WTC11 (cell line): ENCODE measurements at regions not wholly inside any gene's neighbourhood (a gene's known extent, or its start where the extent isn't known, plus 50 kb on each side); places are given as distances from the start of the nearest gene placed in this dataset.

Experiments
- ATAC-seq: fragments of 200-7000 bp; cut with Tn5 transposase; 2 replicates; pipeline ENCODE4 v1.10.0; 2021; ENCODE audit warnings: mild to moderate bottlenecking, moderate library complexity
- CTCF ChIA-PET: fragments of 300-600 bp; sonication (Branson Sonifier 250); formaldehyde crosslinking; loops from one replicate; lab custom pipeline; 2021; ENCODE audit warnings: antibody characterized with exemption; lab: Charles Lee
- POLR2A ChIA-PET: fragments of 350-600 bp; sonication (Branson Sonifier 250); formaldehyde crosslinking; loops from one replicate; lab custom pipeline; 2021; ENCODE audit warnings: antibody characterized with exemption; lab: Charles Lee
- DNase-seq: peaks from one replicate; pipeline ENCODE4 v3.0.0; 2021; ENCODE audit warnings: low spot score
- H3K27ac Mint-ChIP-seq: 2 replicates; pipeline ENCODE4 v1.8.0; 2021; ENCODE audit warnings: mixed read lengths
- H3K27me3 Mint-ChIP-seq: 2 replicates; pipeline ENCODE4 v1.8.0; 2021; ENCODE audit warnings: low read depth, mild to moderate bottlenecking, moderate library complexity, mixed read lengths
- H3K36me3 Mint-ChIP-seq: 2 replicates; pipeline ENCODE4 v1.8.0; 2021; ENCODE audit warnings: mixed read lengths
- H3K4me1 Mint-ChIP-seq: 2 replicates; pipeline ENCODE4 v1.8.0; 2022; ENCODE audit warnings: mixed read lengths
- H3K4me3 Mint-ChIP-seq: 2 replicates; pipeline ENCODE4 v1.8.0; 2021; ENCODE audit warnings: mild to moderate bottlenecking, moderate library complexity, mixed read lengths
- H3K9me3 Mint-ChIP-seq: 2 replicates; pipeline ENCODE4 v1.8.0; 2021; ENCODE audit warnings: mixed read lengths
- AR ChIP-seq: fragments of 250-450 bp; sonication (Bioruptor Pico); IDR thresholded peaks from 2 replicates; pipeline ENCODE4 v1.9.0; 2021; ENCODE audit warnings: mild to moderate bottlenecking
- ATF3 ChIP-seq: sonication (generic); formaldehyde crosslinking; conservative IDR thresholded peaks from 2 replicates; pipeline ENCODE4 v1.8.1; 2022; ENCODE audit warnings: mild to moderate bottlenecking, missing genetic modification reagents
- ELF4 ChIP-seq: sonication (generic); formaldehyde crosslinking; IDR thresholded peaks from 2 replicates; pipeline ENCODE4 v1.8.1; 2022; ENCODE audit warnings: low read depth, mild to moderate bottlenecking, moderate library complexity, missing genetic modification reagents
- ETV6 ChIP-seq: sonication (generic); formaldehyde crosslinking; IDR thresholded peaks from 2 replicates; pipeline ENCODE4 v1.8.1; 2022; ENCODE audit warnings: mild to moderate bottlenecking, missing genetic modification reagents
- FOXK1 ChIP-seq: sonication (generic); formaldehyde crosslinking; IDR thresholded peaks from 2 replicates; pipeline ENCODE4 v1.8.0; 2022; ENCODE audit warnings: mild to moderate bottlenecking, moderate library complexity, missing genetic modification reagents
- HMGXB4 ChIP-seq: sonication (generic); formaldehyde crosslinking; IDR thresholded peaks from 2 replicates; pipeline ENCODE4 v1.8.1; 2023; ENCODE audit warnings: mild to moderate bottlenecking, moderate library complexity, missing genetic modification reagents
- IRF2 ChIP-seq: sonication (generic); formaldehyde crosslinking; IDR thresholded peaks from 2 replicates; pipeline ENCODE4 v1.8.0; 2022; ENCODE audit warnings: low read depth, missing genetic modification reagents, borderline replicate concordance
- NFE2L1 ChIP-seq: sonication (generic); formaldehyde crosslinking; IDR thresholded peaks from 2 replicates; pipeline ENCODE4 v1.8.1; 2023; ENCODE audit warnings: missing genetic modification reagents
- RELA ChIP-seq: sonication (generic); formaldehyde crosslinking; IDR thresholded peaks from 2 replicates; pipeline ENCODE4 v1.8.1; 2022; ENCODE audit warnings: missing genetic modification reagents, mild to moderate bottlenecking, borderline replicate concordance
- SMAD4 ChIP-seq: sonication (generic); formaldehyde crosslinking; IDR thresholded peaks from 2 replicates; pipeline ENCODE4 v1.8.0; 2022; ENCODE audit warnings: mild to moderate bottlenecking, missing genetic modification reagents
- ZBTB43 ChIP-seq: sonication (generic); formaldehyde crosslinking; IDR thresholded peaks from 2 replicates; pipeline ENCODE4 v1.8.1; 2023; ENCODE audit warnings: mild to moderate bottlenecking, missing genetic modification reagents
- ZNF396 ChIP-seq: fragments of 250-450 bp; sonication (Bioruptor Pico); IDR thresholded peaks from 2 replicates; pipeline ENCODE4 v1.8.0; 2021; ENCODE audit warnings: mild to moderate bottlenecking, moderate library complexity, borderline replicate concordance
- TF ChIP-seq, protein P1 (sequence below): fragments of 250-450 bp; sonication (Bioruptor Pico); conservative IDR thresholded peaks from 2 replicates; pipeline ENCODE4 v1.9.0; 2021; ENCODE audit warnings: mild to moderate bottlenecking
- TF ChIP-seq, protein P2 (sequence below): fragments of 200-600 bp; IDR thresholded peaks from 2 replicates; pipeline ENCODE4 v1.8.0; 2022; ENCODE audit warnings: antibody characterized with exemption
- TF ChIP-seq, protein P3 (sequence below): sonication (generic); formaldehyde crosslinking; IDR thresholded peaks from 2 replicates; pipeline ENCODE4 v1.8.1; 2022; ENCODE audit warnings: mild to moderate bottlenecking, moderate library complexity, missing genetic modification reagents
- TF ChIP-seq, protein P4 (sequence below): sonication (generic); formaldehyde crosslinking; IDR thresholded peaks from 2 replicates; pipeline ENCODE4 v1.8.1; 2023; ENCODE audit warnings: mild to moderate bottlenecking, missing genetic modification reagents, borderline replicate concordance
- TF ChIP-seq, protein P5 (sequence below): sonication (generic); formaldehyde crosslinking; IDR thresholded peaks from 2 replicates; pipeline ENCODE4 v1.8.0; 2022; ENCODE audit warnings: mild to moderate bottlenecking, missing genetic modification reagents

GRCh38 chr1:216827251-216827650, 104.0 kb upstream of the ESRRG start (continued):
- TF ChIP-seq SMAD4 (CRISPR knock-in tag) (no peak), NFE2L1 (CRISPR knock-in tag) (no peak), ATF3 (CRISPR knock-in tag) (no peak), ETV6 (CRISPR knock-in tag) (no peak), RELA (CRISPR knock-in tag) (no peak), HMGXB4 (CRISPR knock-in tag) (no peak)
- TF ChIP-seq, protein P1, sequence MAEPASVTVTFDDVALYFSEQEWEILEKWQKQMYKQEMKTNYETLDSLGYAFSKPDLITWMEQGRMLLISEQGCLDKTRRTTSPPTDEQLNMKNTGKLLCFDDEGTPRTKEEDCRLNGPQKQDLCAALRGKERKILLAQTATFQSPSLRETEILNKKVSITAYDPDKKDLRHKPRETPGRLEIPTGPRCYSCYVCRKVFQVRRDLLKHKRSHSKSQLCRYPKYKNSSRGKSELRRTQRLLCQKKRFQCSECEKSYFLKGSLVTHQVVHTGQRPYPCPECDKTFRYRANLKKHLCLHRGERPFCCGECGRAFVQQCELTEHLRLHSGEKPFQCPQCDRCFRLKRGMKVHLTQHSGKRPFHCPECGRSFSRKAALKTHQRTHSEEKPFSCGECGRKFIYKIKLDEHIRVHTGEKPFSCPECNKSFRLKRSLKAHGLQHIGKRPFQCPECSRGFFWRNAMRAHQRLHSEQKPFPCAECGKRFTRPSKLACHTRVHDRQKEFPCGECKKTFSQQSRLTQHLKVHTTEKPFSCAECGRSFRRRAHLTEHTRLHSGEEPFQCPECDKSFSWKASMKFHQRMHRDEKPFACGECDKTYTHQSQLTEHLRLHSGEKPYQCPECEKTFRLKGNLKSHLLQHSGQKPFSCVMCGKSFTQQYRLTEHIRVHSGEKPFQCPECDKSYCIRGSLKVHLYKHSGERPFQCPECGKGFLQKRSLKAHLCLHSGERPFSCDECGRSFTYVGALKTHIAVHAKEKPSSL (CRISPR knock-in tag), result no peak

- Mint-ChIP-seq H3K4me1 (peaks cover 51% of the 10 kb centered on the region), H3K27ac (no peak overlapping the region), H3K36me3 (no peaks in the 10 kb centered on the region), H3K9me3 (no peaks in the 10 kb centered on the region), H3K4me3 (no peak overlapping the region), H3K27me3 (peaks cover 5% of the 10 kb centered on the region)
- POLR2A ChIA-PET, result no interaction called here
- CTCF ChIA-PET, result no interaction called here
- ATAC-seq, result no peak
- DNase-seq, result no peak
- TF ChIP-seq NFE2L1 (CRISPR knock-in tag), result no peak
- TF ChIP-seq FOXK1 (CRISPR knock-in tag), result no peak
- TF ChIP-seq, protein P2, sequence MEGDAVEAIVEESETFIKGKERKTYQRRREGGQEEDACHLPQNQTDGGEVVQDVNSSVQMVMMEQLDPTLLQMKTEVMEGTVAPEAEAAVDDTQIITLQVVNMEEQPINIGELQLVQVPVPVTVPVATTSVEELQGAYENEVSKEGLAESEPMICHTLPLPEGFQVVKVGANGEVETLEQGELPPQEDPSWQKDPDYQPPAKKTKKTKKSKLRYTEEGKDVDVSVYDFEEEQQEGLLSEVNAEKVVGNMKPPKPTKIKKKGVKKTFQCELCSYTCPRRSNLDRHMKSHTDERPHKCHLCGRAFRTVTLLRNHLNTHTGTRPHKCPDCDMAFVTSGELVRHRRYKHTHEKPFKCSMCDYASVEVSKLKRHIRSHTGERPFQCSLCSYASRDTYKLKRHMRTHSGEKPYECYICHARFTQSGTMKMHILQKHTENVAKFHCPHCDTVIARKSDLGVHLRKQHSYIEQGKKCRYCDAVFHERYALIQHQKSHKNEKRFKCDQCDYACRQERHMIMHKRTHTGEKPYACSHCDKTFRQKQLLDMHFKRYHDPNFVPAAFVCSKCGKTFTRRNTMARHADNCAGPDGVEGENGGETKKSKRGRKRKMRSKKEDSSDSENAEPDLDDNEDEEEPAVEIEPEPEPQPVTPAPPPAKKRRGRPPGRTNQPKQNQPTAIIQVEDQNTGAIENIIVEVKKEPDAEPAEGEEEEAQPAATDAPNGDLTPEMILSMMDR, result no peak
- TF ChIP-seq ZBTB43 (CRISPR knock-in tag), result no peak
- TF ChIP-seq ETV6 (CRISPR knock-in tag), result no peak
- TF ChIP-seq, protein P3, sequence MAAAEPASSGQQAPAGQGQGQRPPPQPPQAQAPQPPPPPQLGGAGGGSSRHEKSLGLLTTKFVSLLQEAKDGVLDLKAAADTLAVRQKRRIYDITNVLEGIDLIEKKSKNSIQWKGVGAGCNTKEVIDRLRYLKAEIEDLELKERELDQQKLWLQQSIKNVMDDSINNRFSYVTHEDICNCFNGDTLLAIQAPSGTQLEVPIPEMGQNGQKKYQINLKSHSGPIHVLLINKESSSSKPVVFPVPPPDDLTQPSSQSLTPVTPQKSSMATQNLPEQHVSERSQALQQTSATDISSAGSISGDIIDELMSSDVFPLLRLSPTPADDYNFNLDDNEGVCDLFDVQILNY, result no peak
- no peak for TF ChIP-seq AR (CRISPR knock-in tag)
- TF ChIP-seq, protein P1 (CRISPR knock-in tag), result no peak
- no peak for TF ChIP-seq ZNF396 (CRISPR knock-in tag)
- no peak for TF ChIP-seq ELF4 (CRISPR knock-in tag)
- no peak for TF ChIP-seq IRF2 (CRISPR knock-in tag)
- TF ChIP-seq, protein P4, sequence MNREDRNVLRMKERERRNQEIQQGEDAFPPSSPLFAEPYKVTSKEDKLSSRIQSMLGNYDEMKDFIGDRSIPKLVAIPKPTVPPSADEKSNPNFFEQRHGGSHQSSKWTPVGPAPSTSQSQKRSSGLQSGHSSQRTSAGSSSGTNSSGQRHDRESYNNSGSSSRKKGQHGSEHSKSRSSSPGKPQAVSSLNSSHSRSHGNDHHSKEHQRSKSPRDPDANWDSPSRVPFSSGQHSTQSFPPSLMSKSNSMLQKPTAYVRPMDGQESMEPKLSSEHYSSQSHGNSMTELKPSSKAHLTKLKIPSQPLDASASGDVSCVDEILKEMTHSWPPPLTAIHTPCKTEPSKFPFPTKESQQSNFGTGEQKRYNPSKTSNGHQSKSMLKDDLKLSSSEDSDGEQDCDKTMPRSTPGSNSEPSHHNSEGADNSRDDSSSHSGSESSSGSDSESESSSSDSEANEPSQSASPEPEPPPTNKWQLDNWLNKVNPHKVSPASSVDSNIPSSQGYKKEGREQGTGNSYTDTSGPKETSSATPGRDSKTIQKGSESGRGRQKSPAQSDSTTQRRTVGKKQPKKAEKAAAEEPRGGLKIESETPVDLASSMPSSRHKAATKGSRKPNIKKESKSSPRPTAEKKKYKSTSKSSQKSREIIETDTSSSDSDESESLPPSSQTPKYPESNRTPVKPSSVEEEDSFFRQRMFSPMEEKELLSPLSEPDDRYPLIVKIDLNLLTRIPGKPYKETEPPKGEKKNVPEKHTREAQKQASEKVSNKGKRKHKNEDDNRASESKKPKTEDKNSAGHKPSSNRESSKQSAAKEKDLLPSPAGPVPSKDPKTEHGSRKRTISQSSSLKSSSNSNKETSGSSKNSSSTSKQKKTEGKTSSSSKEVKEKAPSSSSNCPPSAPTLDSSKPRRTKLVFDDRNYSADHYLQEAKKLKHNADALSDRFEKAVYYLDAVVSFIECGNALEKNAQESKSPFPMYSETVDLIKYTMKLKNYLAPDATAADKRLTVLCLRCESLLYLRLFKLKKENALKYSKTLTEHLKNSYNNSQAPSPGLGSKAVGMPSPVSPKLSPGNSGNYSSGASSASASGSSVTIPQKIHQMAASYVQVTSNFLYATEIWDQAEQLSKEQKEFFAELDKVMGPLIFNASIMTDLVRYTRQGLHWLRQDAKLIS, result no peak
- TF ChIP-seq, protein P5, sequence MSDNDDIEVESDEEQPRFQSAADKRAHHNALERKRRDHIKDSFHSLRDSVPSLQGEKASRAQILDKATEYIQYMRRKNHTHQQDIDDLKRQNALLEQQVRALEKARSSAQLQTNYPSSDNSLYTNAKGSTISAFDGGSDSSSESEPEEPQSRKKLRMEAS (CRISPR knock-in tag), result no peak
Observed at GRCh38 chr1:216826646-216827045, 103.4 kb upstream of the ESRRG start.
